DMS53 treated with DMSO at 0.1 percent for 48 hours (cell line): ENCODE measurements at regions not wholly inside any gene's neighbourhood (a gene's known extent, or its start where the extent isn't known, plus 50 kb on each side); places are given as distances from the start of the nearest gene placed in this dataset.
A peak's percentile ranks its signal among the peaks of the same experiment; 100 is the strongest.

Source experiments
- DNase-seq: peaks from one replicate; lab custom pipeline; 2025; ENCODE audit not compliant: unreplicated experiment; lab: John Stamatoyannopoulos, UW

DNA sequence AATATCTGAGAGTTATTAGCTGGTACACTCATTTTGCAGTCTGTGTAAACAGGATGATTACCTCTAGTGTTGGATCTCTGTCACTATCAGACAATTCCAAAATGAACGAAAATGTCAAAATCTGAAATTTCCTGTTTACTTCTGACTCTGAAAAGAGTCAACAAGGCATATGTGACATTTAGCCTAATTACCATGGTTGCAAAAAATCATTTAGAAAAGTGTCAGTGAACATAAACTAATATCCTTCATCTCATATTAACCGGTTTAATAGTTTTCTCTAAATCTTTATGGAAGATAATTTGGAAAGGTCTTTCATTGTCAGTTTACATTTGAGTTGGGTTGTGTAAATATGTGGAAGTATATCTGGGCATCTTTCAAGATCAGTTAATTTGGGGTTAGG lies 431.8 kb upstream of the HSF2 start:
- no peak for DNase-seq

DNA sequence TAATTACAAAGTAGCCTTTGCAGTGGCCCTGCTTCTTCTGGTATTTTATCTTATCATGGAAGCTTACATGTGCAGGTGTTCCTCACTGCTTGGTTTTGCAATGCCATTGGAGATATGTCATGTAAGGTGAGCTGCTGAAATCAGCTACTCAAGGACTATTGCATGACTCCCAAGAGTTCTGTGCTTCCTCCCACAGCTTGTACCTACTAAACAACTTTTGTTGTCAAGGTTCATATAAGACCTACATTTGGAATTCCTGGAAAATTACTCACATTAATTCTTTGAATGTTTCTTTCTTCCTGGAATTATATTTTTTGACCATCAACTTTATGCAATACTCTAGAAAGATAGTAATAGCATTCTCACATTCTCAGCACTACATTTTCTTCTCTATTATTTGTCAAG lies 427.5 kb upstream of the HSF2 start:
- no peak for DNase-seq

DNA sequence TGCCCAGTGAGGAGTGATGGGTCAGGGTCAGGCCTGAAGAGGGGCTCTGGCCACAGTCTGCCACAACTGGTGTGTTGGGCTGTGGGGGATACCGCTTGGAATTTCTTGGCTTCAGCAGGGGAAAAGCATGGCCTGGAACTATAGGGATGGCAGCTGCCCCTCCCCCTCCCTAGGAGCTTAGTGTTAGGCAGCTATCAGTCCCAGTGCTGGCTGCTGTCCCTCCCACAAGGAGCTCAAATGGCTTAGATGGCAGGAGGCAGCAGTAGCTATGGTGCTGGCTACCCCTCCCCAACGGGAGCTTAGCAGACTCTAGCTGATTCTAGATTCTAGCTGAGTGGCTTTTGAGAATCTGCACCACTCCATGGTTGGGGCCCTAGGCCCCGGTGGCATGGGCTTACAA lies 414.5 kb upstream of the HSF2 start:
- DNase-seq = no peak

DNA sequence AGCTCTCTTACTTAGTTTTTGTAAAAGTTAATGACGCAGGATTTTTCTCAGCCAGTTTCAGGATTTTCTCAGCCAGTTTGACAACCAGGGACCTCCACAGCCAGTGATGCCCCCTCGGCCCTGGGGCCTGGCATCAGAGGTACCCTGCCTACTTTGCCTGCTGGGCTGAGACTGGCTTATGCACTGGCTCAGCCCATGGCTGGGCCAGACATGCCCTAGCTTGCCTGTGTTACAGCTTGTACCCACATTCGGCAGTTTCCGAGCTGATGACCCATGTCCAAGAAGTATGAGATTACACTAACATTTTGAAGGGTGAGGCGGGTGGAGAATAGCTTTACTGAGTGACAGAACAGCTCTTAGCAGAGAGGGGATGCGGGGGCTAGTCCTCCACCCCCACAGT lies 406.1 kb upstream of the HSF2 start:
- DNase-seq = no peak

DNA sequence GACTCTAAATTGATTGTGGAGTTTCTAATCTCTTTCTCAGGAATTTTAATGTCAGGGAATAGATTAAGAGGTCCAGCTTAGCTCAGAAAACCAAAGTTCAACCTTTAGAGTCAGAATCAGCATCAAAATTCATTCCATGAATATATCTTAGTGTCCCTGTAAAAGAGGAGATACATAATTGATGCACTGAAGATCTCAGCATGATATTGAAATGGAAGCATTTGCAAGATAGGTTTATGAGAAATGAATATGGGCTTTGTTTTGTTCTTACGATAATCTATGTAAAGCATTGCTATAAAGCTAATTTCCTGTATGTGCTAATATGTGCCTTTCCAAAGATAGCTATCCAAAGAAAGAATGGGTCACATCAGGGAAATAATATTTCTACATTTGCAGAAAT lies 404.5 kb upstream of the HSF2 start:
- DNase-seq = no peak

DNA sequence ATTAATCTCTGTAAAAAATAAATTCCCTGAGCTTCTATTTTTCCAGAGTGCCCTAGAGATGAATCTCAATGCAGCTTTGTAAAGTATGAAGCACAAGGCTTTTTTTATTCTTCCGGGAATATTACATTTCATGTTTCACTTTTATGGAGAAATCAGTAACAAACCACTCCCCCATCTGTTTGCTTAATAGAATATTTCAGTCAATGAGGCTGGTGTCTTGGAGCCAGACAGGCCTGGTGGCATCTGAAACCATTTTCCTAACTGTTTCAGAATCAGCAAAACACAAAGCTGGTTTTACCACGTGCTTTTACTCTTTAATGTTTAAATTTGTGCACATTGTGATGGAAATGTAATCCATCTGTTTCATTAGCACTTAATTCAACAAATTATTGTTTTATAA lies 400.8 kb upstream of the HSF2 start:
- no peak for DNase-seq

DNA sequence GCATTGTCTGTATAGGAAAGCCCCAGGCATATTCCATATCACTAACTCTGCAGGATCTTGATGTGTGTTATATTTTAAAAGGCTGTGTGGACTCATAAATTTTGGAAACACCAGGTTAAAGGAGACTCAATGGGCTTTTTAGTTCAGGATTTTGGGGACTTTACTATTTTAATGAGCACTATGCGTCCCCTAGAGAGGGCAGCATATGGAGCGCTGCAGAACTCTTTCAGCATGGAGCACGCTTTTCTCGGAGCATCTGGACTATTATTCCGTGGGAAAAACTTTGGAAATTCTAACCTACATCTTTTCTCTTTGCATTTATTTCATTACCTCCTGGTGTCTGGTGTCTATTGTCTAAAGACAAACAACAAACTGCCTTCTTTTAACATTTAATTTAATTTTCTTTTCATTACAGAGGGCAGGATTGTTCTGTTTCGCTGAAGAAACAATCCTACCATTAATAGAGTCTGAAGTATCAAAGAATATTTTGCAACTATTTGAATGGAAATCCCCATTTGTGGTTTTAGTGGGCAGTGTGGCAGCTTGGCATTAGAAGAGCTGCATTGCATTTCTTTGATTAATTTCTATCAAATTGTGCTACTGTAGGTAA lies 399.9 kb upstream of the HSF2 start:
- DNase-seq = no peak

DNA sequence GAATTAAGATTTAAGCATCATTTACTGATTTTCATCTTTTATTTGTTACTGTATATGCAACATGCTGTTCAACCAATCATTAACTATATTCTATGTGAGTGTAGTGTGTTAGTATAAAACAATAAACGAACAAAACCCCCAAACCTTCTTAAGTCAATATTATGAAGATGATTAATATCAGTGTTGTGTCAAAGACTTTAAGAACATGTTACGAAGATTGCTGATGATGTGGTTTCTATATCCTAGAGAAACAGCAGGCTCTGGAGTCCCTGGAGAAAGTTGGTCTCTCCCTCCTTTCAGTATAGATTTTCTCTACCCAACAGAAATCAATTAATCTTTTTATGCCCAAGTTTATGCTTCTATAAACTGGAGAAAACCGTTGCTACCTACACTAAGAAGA lies 393.8 kb upstream of the HSF2 start:
- no peak for DNase-seq

DNA sequence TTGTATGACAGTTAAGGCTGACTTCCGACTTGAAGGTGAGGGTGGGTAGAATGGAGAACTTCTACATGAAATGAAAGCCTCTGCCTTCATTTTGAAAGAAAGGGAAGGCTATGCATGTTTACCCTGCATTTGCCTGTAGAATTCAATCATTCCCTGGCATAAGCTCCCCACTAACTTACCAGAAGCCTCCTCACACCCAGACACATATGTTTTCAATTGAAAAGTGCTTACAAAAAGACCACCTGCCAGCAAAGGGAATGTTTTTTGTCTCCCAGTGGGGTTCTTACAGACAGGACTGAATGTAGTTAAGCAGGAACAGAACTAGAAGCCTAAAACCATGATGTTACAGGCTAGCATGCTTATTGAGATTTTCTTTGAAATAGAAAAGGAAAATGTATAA lies 392.1 kb upstream of the HSF2 start:
- no peak for DNase-seq

DNA sequence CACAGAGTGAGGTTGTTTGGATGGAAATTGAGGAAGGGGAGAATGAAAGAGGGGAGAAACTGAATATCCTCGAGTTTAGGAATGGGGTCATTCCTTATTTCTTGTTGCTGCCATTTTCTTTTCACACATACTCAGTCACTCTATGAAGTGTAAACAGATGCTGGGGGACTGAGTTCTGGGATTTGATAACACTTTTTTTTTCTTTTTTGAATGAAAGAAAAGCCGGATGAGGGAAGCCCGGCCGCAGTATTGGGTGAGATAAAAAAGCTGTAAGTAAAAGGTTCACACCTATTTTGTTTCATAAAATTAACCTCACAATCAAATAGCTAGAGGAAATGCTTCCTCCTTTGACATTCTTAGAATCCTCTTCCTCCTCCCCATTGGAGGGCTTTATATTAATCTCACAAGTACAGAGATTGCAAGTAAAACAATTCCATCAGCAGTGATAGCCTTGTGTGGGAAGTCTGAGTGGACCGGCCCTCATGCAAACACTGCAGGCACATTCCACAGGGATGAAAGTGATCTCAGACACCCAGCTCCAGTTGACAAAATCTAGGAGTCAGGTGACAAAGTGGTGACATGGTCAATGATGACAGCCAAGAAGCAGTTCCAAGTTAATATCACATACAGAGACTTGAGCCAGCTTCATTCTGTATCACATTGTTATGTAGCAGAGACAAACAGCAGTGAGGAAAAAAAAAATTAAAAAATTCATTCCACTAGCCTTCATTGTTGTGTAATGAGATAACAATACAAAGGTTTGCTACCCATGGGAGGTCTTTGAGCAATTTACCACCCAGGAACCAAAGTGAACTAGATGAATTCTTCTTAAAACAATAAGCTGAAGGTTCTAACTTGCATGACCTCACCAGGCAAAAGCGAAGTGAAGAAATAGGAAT lies 391.1 kb upstream of the HSF2 start:
- DNase-seq = no peak

DNA sequence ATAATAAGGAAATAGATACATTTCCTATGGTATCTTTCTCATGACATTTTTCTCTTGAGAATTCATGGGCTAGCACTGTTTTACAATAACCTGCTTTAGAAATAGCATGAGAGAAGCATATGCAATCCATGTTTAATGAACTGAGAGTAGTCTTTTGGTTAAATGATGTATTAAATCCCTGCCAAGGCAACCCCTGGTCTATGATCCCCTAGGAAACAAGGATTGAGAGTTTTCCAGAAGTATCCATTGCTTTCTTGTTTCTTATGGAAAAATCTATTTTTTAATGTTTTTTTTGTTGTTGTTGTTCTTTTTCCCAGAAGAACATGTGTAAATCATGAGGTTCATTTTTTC lies 390.5 kb upstream of the HSF2 start:
- no peak for DNase-seq

DNA sequence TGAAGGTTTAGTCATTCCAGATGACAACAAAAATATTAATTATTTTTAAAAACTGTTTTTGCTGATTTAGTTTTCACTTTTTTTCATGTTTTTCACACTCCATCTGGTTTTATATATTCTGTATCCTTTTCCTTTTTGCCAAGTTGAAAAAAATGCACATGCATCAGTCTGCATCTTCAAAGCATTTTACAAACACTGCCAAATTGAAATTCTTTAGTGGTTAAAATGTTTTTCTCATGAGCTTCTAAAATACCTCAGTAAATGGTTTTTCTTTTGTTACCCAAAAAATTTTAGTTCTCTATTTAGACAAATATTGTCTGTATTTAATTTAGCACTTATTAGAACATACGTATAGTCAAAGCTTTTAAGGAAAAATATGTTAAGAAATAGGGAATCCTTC lies 386.9 kb upstream of the HSF2 start:
- no peak for DNase-seq

DNA sequence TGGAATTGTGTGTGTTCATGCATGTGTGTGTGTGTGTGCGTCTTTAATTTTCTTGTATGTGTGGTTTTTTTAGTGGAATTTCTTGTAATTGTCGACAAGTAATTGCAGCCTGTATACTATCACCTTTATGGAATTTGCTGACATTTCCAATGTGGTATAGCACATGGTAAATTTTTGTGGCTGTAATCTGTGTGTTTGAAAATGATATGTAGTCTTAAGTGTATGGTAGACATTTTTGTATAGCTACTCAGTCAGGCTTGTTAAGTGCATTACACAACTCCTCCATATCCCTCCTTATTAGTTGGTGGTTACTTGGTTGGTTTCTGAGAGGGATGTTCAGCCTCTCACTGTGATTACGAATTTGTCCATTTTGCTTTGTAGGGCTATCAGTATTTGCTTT lies 384.5 kb upstream of the HSF2 start:
- no peak for DNase-seq

DNA sequence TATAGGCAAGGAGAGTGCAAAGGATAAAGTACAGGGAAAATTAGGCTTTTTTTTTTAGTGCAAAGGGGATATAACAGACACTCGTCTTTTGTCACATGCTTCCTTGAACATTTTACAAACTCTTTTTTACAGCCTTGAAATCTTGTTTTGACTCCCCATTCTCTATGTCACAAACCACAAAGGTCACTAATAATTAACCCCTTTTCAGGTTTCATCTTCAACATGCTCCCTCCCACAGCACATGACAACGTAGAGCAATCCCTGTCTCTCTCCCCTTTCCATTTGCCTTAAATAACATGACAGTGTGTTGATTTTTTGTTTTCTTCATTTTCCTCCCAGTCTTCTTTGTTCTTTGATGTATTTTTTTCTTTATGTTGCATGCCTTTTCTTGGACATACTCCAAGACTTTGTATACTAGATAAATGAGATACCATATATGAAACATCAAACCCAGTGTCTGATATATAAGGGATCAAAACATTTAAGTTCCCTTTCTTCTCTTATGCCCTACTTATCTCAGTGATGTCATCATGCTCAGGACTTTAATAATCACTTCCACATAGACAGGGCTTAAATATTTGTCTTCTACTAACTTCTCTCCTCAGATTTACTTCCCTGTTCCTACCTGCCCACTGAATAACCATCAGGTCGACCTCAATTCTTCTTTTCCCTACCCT lies 378.7 kb upstream of the HSF2 start:
- no peak for DNase-seq

DNA sequence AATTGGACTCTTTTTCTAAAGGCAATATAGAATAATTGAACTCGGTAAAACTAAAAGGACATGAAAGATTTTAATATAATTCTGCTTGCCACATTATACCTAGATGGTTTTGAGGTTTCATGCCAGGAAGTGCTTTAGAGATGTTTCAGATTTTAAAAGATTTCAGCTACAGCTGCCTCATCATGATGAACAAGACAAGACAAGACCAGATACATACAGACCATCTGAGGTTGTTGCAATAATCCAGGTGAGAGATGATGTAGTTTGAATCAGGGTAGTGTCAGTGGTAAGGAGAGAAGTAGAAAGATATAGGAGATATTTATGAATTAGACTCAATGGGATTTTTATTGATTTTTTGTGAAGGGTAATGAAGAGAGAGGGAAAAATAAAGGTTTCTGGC lies 374.3 kb upstream of the HSF2 start:
- no peak for DNase-seq

DNA sequence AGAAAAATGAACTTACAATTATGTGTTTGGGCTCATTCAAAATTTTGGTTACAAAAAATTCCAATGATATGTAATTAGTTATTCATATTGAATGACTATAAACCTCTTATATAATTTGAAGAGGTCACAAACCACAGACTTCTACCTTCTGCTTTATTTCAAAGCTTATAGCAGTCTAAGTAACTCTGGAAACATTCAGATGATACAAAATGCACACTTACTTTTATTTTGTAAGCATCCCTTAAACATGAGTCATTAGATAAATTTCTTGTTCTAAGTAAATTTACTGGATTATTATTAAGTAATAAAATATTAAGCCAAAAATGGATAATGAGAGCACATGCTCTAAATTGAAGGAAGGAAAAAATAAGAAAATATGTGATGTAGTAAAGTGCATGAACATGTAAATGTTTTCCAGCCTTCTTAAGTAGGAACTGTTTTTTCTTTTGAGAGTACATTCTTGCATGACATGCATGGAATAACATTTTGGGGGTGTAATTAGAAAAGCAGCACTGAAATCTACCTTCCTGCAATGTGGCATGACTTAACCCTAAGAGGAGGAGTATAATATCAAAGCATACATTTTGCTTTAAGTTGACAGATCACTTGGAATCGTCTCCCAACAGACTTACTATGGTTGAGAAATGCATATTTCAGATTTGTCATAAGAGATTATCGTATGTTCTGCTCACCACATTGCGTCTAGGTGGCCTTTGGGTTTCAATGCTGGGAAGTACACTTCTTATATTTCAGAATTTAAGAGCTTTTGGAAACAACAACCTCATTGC lies 372.7 kb upstream of the HSF2 start:
- no peak for DNase-seq

DNA sequence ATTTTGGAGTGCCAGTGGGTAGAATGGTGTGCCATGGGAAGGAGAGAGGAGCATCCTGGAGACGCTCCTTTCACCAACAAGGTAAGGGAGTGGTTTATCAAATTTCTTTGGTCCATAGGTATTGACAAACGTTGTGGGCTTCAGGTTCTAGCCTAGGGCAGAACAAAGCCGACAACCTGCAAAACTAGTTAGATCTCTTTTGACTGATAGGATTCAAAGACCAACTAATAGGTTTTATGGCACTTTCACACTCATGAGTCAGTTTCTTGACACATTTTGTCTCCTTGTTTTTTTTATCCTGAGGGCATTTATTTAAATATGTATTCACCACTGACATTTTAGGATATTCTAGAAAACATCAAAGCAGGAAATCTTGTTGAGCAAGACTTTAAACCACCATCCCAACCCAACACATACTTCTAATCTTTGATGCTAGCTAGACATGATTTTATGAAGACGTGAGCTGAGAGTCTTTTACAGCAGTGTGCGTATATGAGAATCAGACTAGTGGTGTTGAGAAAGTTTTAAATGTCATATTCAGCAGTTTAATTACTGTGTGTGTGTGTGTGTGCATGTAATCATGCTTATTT lies 370.4 kb upstream of the HSF2 start:
- DNase-seq = no peak

DNA sequence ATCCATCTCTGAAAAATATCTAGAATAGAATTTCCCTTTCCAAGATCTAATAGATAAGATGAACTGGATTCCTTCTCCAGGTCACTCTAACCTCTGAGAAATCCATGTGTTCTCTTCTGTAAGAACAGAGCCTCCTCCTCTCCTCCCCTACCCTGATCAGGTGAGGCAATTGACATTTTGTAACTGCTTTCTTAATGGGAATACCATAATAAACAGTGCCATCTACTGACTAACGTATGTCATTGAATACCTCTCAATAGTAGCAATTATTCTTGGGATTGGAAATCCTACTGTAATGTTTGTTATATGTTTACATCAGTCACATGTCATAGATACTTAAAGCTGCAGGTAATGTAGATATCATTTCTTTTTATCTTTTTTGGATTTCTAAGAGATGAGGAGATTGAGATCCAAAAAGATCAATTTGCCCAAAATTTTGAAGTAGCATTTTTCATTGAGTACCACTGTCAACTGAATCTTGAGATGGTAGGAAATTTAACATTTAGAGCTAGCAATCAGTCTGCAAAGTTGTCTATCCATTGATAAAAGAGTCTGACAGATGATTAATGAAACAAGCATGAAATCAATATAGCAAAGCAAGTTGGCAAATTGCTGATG lies 365.8 kb upstream of the HSF2 start:
- peak; percentile 59 for DNase-seq

DNA sequence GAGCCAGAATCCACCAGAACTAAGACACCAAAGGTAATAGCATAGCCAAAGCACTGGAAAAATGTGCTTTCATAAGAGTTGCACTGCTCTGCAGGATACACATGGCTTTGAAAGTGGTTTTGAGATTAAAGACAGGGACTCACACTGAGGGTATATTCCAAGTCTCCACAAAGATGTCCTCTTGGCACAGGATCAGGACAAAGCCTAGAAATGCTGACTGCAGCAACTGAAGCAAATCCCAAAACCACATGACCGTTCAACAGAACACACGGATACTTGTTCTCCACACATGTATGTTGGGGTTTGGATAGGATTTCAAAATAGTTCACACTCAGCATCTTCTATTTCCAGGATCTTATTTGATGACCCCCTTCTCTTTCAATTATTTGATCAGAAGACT lies 364.3 kb upstream of the HSF2 start:
- DNase-seq = no peak

DNA sequence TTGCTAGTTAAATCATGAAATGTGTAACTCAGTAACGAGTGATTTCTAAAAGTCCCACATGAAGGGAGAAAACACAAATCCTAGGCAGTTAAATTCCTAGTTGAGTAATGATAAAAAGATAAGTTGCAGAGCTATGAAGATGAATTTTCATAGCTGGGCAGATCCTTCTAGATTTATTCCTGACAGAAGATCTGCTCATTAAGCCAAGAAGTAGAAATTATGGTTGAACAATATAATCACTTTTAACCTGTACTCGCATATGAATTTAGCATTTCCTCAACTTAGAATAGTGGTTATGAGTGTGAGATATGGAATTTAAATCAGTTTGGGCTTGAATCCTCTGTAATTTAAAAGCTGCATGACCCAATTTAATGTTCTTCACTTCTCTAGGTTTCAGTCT lies 359.2 kb upstream of the HSF2 start:
- no peak for DNase-seq

DNA sequence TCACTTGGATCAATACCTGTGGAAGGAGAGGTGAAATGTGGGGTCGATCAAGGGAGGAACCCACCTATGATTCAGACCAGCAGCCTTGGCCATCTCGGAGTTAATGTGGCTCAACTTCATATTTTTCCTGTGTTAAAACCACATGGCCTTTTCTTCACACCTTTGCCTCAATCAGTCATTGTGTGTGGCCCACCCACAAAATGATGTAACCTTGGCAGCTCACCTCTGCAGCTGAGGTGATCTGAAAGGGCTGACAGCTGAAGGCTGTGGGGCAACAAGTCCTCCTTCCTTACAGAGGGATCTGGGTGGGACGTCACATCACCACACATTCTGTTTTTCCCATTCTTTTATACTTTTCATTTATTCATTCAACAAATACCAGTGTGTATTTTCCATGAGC lies 357.1 kb upstream of the HSF2 start:
- no peak for DNase-seq
